T-cell (primary cell): ENCODE measurements at regions not wholly inside any gene's neighbourhood (a gene's known extent, or its start where the extent isn't known, plus 50 kb on each side); places are given as distances from the start of the nearest gene placed in this dataset.

Experiments
- ATAC-seq, 4 experiments: fragments of 200-7000 bp in 3 of 4; fragments of 150-1000 bp in 1 of 4; cut with Tn5 transposase; replicated peaks in 1 of 4; 1 replicate in 3 of 4; 2 replicates in 1 of 4; pipeline ENCODE4 v1.10.0; 2021; ENCODE audit warnings: moderate library complexity in 3 of 4, mild to moderate bottlenecking in 2 of 4, moderate number of reproducible peaks in 1 of 4
- CTCF ChIA-PET, 2 donors: fragments of 300-600 bp; sonication (Branson Sonifier 250); formaldehyde crosslinking; loops; one replicate each; lab custom pipeline; 2022; ENCODE audit warnings: antibody characterized with exemption in 2 of 2; lab: Charles Lee
- POLR2A ChIA-PET, 2 donors: fragments of 300-600 bp; sonication (Branson Sonifier 250); formaldehyde crosslinking; loops; one replicate each; lab custom pipeline; 2022; ENCODE audit warnings: antibody characterized with exemption in 2 of 2; lab: Charles Lee
- DNase-seq, 35 experiments: peaks; one replicate each; pipeline versions ENCODE4 v3.0.0 to v3.0.0-alpha.2; 2013 to 2023
- H3K27ac ChIP-seq: one replicate; pipeline ENCODE4 v1.5.1; 2013; ENCODE audit warnings: low read length
- H3K27me3 ChIP-seq, 2 experiments: replicated peaks in 1 of 2; 1 replicate in 1 of 2; 2 replicates in 1 of 2; pipeline versions ENCODE4 v1.6.1 to v1.7.0; 2013; ENCODE audit warnings: low read length in 1 of 2, mixed read lengths in 1 of 2; ENCODE audit not compliant: control insufficient read depth in 2 of 2, insufficient read depth in 2 of 2; ENCODE audit errors: extremely low read depth in 1 of 2
- H3K36me3 ChIP-seq, 2 donors: 1 replicate in 1 of 2; 2 replicates in 1 of 2; pipeline versions ENCODE4 v1.6.1 to v1.7.0; 2013; ENCODE audit warnings: low read length in 1 of 2; ENCODE audit not compliant: control insufficient read depth in 2 of 2, insufficient read depth in 1 of 2; ENCODE audit errors: extremely low read depth in 1 of 2
- H3K4me1 ChIP-seq, 2 experiments: 1 replicate in 1 of 2; 2 replicates in 1 of 2; pipeline versions ENCODE4 v1.6.1 to v1.7.0; 2013; ENCODE audit warnings: low read length in 2 of 2, mixed read lengths in 1 of 2; ENCODE audit not compliant: insufficient read depth in 2 of 2, control insufficient read depth in 1 of 2; ENCODE audit errors: extremely low read depth in 1 of 2
- H3K4me3 ChIP-seq, 2 donors: 1 replicate in 1 of 2; 2 replicates in 1 of 2; pipeline versions ENCODE4 v1.5.1 to v1.7.0; 2013; ENCODE audit warnings: mild to moderate bottlenecking in 2 of 2, low read length in 1 of 2, moderate library complexity in 1 of 2; ENCODE audit not compliant: control insufficient read depth in 1 of 2; ENCODE audit errors: extremely low read depth in 1 of 2
- H3K9me3 ChIP-seq: 2 replicates; pipeline ENCODE4 v1.7.0; 2013
- H3K27ac Mint-ChIP-seq, 2 donors: one replicate each; pipeline ENCODE4 v1.8.0; 2020 to 2021; ENCODE audit warnings: mild to moderate bottlenecking in 2 of 2, mixed read lengths in 2 of 2
- H3K27me3 Mint-ChIP-seq, 2 donors: one replicate each; pipeline ENCODE4 v1.8.0; 2021 to 2022; ENCODE audit warnings: mixed read lengths in 2 of 2
- H3K36me3 Mint-ChIP-seq: one replicate; pipeline ENCODE4 v1.8.0; 2021; ENCODE audit warnings: mixed read lengths
- H3K4me1 Mint-ChIP-seq, 3 donors: one replicate each; pipeline ENCODE4 v1.8.0; 2020 to 2022; ENCODE audit warnings: mixed read lengths in 3 of 3, mild to moderate bottlenecking in 1 of 3
- H3K4me3 Mint-ChIP-seq, 3 donors: one replicate each; pipeline ENCODE4 v1.8.0; 2020 to 2022; ENCODE audit warnings: mild to moderate bottlenecking in 3 of 3, mixed read lengths in 3 of 3, moderate library complexity in 3 of 3
- H3K9me3 Mint-ChIP-seq, 3 donors: one replicate each; pipeline ENCODE4 v1.8.0; 2020 to 2022; ENCODE audit warnings: mixed read lengths in 3 of 3
- WGBS: methylation state at CpG from one replicate; pipeline ENCODE4 v1.1.5; 2013; ENCODE audit warnings: missing lambda C conversion rate; ENCODE audit not compliant: insufficient coverage; 5-methylcytosine and 5-hydroxymethylcytosine counted together

- no peak overlapping the region for H3K4me3 Mint-ChIP-seq
- no peaks in the 10 kb centered on the region for H3K36me3 Mint-ChIP-seq
- Histone ChIP-seq H3K36me3 (no peaks in the 10 kb centered on the region), H3K27me3 (no peaks in the 10 kb centered on the region), H3K4me1 (no peaks in the 10 kb centered on the region), H3K9me3 (no peaks in the 10 kb centered on the region), H3K27ac (no peak overlapping the region), H3K4me3 (no peak overlapping the region)
- no peak overlapping the region for H3K27ac Mint-ChIP-seq
- H3K27me3 Mint-ChIP-seq: no peaks in the 10 kb centered on the region
- H3K4me1 Mint-ChIP-seq: no peaks in the 10 kb centered on the region
- CTCF ChIA-PET: no interaction called here
- H3K9me3 Mint-ChIP-seq: peaks cover 18 to 33% (median 20%) of the 10 kb centered on the region in 3 donors
- POLR2A ChIA-PET: no interaction called here
- WGBS: 100% methylated on average over 1 of the region's 2 CpGs
- DNase-seq: no peak
- no peak for ATAC-seq
Observed at GRCh38 chr3:181446741-181447140, 265.0 kb upstream of the SOX2 start.

- H3K9me3 Mint-ChIP-seq: peaks cover 7 to 19% (median 9%) of the 10 kb centered on the region in 3 donors
- POLR2A ChIA-PET: no interaction called here
- no peak overlapping the region for H3K4me3 Mint-ChIP-seq
Observed at GRCh38 chr3:181442066-181442465, 269.7 kb upstream of the SOX2 start.

GRCh38 chr3:181432992-181433391, 278.7 kb upstream of the SOX2 start:
- H3K4me3 Mint-ChIP-seq: no peak overlapping the region
- H3K9me3 Mint-ChIP-seq: peaks cover 15 to 43% (median 24%) of the 10 kb centered on the region in 3 donors
- H3K4me3 ChIP-seq: no peak overlapping the region
- no peaks in the 10 kb centered on the region for H3K9me3 ChIP-seq
- no peaks in the 10 kb centered on the region for H3K27me3 ChIP-seq
- CTCF ChIA-PET: no interaction called here
- DNase-seq (no peak), ATAC-seq (no peak)
- H3K36me3 Mint-ChIP-seq: no peaks in the 10 kb centered on the region
- no peaks in the 10 kb centered on the region for H3K4me1 Mint-ChIP-seq
- H3K27ac Mint-ChIP-seq: no peak overlapping the region
- POLR2A ChIA-PET: no interaction called here
- H3K36me3 ChIP-seq: no peaks in the 10 kb centered on the region
- H3K4me1 ChIP-seq: no peaks in the 10 kb centered on the region
- WGBS: 89% methylated on average over 3 of the region's 4 CpGs
- no peak overlapping the region for H3K27ac ChIP-seq
- H3K27me3 Mint-ChIP-seq: no peaks in the 10 kb centered on the region

More at GRCh38 chr3:181442066-181442465, 269.7 kb upstream of the SOX2 start:
- 94% methylated on average over 3 of the region's 3 CpGs for WGBS
- H3K36me3 ChIP-seq: no peaks in the 10 kb centered on the region
- H3K4me1 Mint-ChIP-seq: no peaks in the 10 kb centered on the region
- no peak overlapping the region for H3K27ac Mint-ChIP-seq
- DNase-seq (no peak), ATAC-seq (no peak)
- H3K27me3 ChIP-seq: no peaks in the 10 kb centered on the region
- CTCF ChIA-PET: no interaction called here
- H3K27me3 Mint-ChIP-seq: no peaks in the 10 kb centered on the region
- no peak overlapping the region for H3K27ac ChIP-seq
- H3K4me3 ChIP-seq: no peak overlapping the region
- no peaks in the 10 kb centered on the region for H3K9me3 ChIP-seq
- no peaks in the 10 kb centered on the region for H3K36me3 Mint-ChIP-seq
- no peaks in the 10 kb centered on the region for H3K4me1 ChIP-seq

- DNase-seq (no peak), ATAC-seq (no peak)
- no peaks in the 10 kb centered on the region for H3K27me3 Mint-ChIP-seq
- Histone ChIP-seq H3K36me3 (no peaks in the 10 kb centered on the region), H3K27ac (no peak overlapping the region), H3K4me3 (no peak overlapping the region), H3K9me3 (no peaks in the 10 kb centered on the region), H3K27me3 (no peaks in the 10 kb centered on the region), H3K4me1 (no peaks in the 10 kb centered on the region)
- POLR2A ChIA-PET: no interaction called here
- no peak overlapping the region for H3K27ac Mint-ChIP-seq
- peaks cover 20 to 47% (median 28%) of the 10 kb centered on the region in 3 donors for H3K9me3 Mint-ChIP-seq
- H3K4me3 Mint-ChIP-seq: no peak overlapping the region
- WGBS: 79% methylated on average over 3 of the region's 4 CpGs
- CTCF ChIA-PET: no interaction called here
- no peaks in the 10 kb centered on the region for H3K4me1 Mint-ChIP-seq
- no peaks in the 10 kb centered on the region for H3K36me3 Mint-ChIP-seq
Observed at GRCh38 chr3:181431748-181432147, 280.0 kb upstream of the SOX2 start.

- peaks cover 16 to 27% (median 20%) of the 10 kb centered on the region in 3 donors for H3K9me3 Mint-ChIP-seq
- H3K27me3 Mint-ChIP-seq: no peaks in the 10 kb centered on the region
- DNase-seq (no peak), ATAC-seq (no peak)
- no peaks in the 10 kb centered on the region for H3K27me3 ChIP-seq
- no CpG with 5 or more reads among the region's 3 CpGs for WGBS
- H3K36me3 ChIP-seq: no peaks in the 10 kb centered on the region
- ChIA-PET CTCF (interaction anchor here in 1 of 2 donors (0.5 kb wide), 1 partner anchor 23 kb away, joined by 7 read pairs; no protein-coding TSS in a partner anchor), POLR2A (no interaction called here)
- no peaks in the 10 kb centered on the region for H3K36me3 Mint-ChIP-seq
- H3K27ac ChIP-seq: no peak overlapping the region
- H3K27ac Mint-ChIP-seq: no peak overlapping the region
- no peaks in the 10 kb centered on the region for H3K4me1 ChIP-seq
- no peak overlapping the region for H3K4me3 Mint-ChIP-seq
- H3K4me3 ChIP-seq: no peak overlapping the region
- no peaks in the 10 kb centered on the region for H3K9me3 ChIP-seq
- H3K4me1 Mint-ChIP-seq: no peaks in the 10 kb centered on the region
Observed at GRCh38 chr3:181425074-181425473, 286.7 kb upstream of the SOX2 start.

GRCh38 chr3:181418233-181418632, 293.5 kb upstream of the SOX2 start:
- Mint-ChIP-seq H3K4me1 (no peaks in the 10 kb centered on the region), H3K36me3 (no peaks in the 10 kb centered on the region), H3K9me3 (peaks cover 0 to 12% (median 7%) of the 10 kb centered on the region in 3 donors), H3K4me3 (no peak overlapping the region), H3K27ac (no peak overlapping the region), H3K27me3 (no peaks in the 10 kb centered on the region)
- H3K27ac ChIP-seq: no peak overlapping the region
- no peaks in the 10 kb centered on the region for H3K9me3 ChIP-seq
- no peak for DNase-seq
- H3K4me1 ChIP-seq: no peaks in the 10 kb centered on the region
- no CpG with 5 or more reads among the region's 1 CpG for WGBS
- CTCF ChIA-PET: no interaction called here
- H3K36me3 ChIP-seq: no peaks in the 10 kb centered on the region
- no peak for ATAC-seq
- no peak overlapping the region for H3K4me3 ChIP-seq
- POLR2A ChIA-PET: no interaction called here
- H3K27me3 ChIP-seq: no peaks in the 10 kb centered on the region

GRCh38 chr3:181417748-181418147, 294.0 kb upstream of the SOX2 start:
- Mint-ChIP-seq H3K27ac (no peak overlapping the region), H3K36me3 (no peaks in the 10 kb centered on the region), H3K27me3 (no peaks in the 10 kb centered on the region), H3K4me1 (no peaks in the 10 kb centered on the region), H3K9me3 (peaks cover 0 to 10% (median 3%) of the 10 kb centered on the region in 3 donors), H3K4me3 (no peak overlapping the region)
- no peaks in the 10 kb centered on the region for H3K27me3 ChIP-seq
- no peaks in the 10 kb centered on the region for H3K4me1 ChIP-seq
- no peaks in the 10 kb centered on the region for H3K9me3 ChIP-seq
- DNase-seq (no peak), ATAC-seq (no peak)
- no peak overlapping the region for H3K27ac ChIP-seq
- CTCF ChIA-PET: interaction anchor here in 1 of 2 donors (0.5 kb wide), 1 partner anchor 9 kb away, joined by 10 read pairs; no protein-coding TSS in a partner anchor
- WGBS: 35% methylated on average over 3 of the region's 8 CpGs
- H3K36me3 ChIP-seq: no peaks in the 10 kb centered on the region
- H3K4me3 ChIP-seq: no peak overlapping the region
- POLR2A ChIA-PET: no interaction called here
